H1 (cell line): ENCODE measurements at regions not wholly inside any gene's neighbourhood (a gene's known extent, or its start where the extent isn't known, plus 50 kb on each side); places are given as distances from the start of the nearest gene placed in this dataset.

Experiments
- CTCF ChIA-PET: fragments of 300-600 bp; sonication (Branson Sonifier 250); formaldehyde crosslinking; loops from one replicate; lab custom pipeline; 2021; ENCODE audit not compliant: partially characterized antibody; lab: Charles Lee
- POLR2A ChIA-PET: fragments of 300-600 bp; sonication (Branson Sonifier 250); formaldehyde crosslinking; loops from one replicate; lab custom pipeline; 2021; ENCODE audit warnings: inconsistent platforms; ENCODE audit not compliant: partially characterized antibody; lab: Charles Lee
- DNase-seq, 2 experiments: peaks; one replicate each; pipeline versions ENCODE4 v3.0.0 to v3.0.0-alpha.2; 2010 to 2022; ENCODE audit warnings: low spot score in 2 of 2, low read depth in 1 of 2, mixed read lengths in 1 of 2
- FAIRE-seq: peaks from 2 replicates; lab custom pipeline; 2011; peaks lifted over from hg19 to GRCh38; lab: Jason Lieb, UNC
- H2AFZ ChIP-seq: 2 replicates; pipeline ENCODE4 v1.8.1; 2012; ENCODE audit warnings: low read length, inconsistent platforms
- H2AK5ac ChIP-seq: 2 replicates; pipeline ENCODE4 v1.6.1; 2013; ENCODE audit warnings: low read depth, low read length
- H2BK120ac ChIP-seq: replicated peaks from 2 replicates; pipeline ENCODE3; 2013; ENCODE audit warnings: low read depth, low read length, inconsistent platforms
- H2BK12ac ChIP-seq: 2 replicates; pipeline ENCODE4 v1.6.1; 2013; ENCODE audit warnings: low read depth, low read length
- H2BK15ac ChIP-seq: 2 replicates; pipeline ENCODE4 v1.6.1; 2013; ENCODE audit warnings: low read length
- H2BK20ac ChIP-seq: 2 replicates; pipeline ENCODE4 v1.6.1; 2013; ENCODE audit warnings: low read length
- H2BK5ac ChIP-seq: 2 replicates; pipeline ENCODE4 v1.6.1; 2013; ENCODE audit warnings: low read depth, low read length
- H3K14ac ChIP-seq: 2 replicates; pipeline ENCODE4 v1.6.1; 2013; ENCODE audit warnings: inconsistent platforms; ENCODE audit not compliant: insufficient read length
- H3K18ac ChIP-seq: 2 replicates; pipeline ENCODE4 v1.6.1; 2013; ENCODE audit warnings: low read length; ENCODE audit errors: extremely low read depth
- H3K23ac ChIP-seq: 2 replicates; pipeline ENCODE4 v1.6.1; 2013; ENCODE audit warnings: inconsistent platforms; ENCODE audit not compliant: insufficient read length
- H3K23me2 ChIP-seq: 2 replicates; pipeline ENCODE4 v1.6.1; 2013; ENCODE audit warnings: low read depth, low read length
- H3K27ac ChIP-seq: 2 replicates; pipeline ENCODE4 v1.6.1; 2011; ENCODE audit warnings: low read depth, low read length, inconsistent platforms
- H3K27me3 ChIP-seq, 4 experiments: replicated peaks in 1 of 4; 1 replicate in 1 of 4; 2 replicates in 3 of 4; pipeline versions ENCODE4 v1.6.1 to v1.8.1; 2011 to 2013; ENCODE audit warnings: low read length in 3 of 4, mild to moderate bottlenecking in 3 of 4, inconsistent platforms in 2 of 4, mixed read lengths in 2 of 4, moderate library complexity in 1 of 4; ENCODE audit not compliant: control insufficient read depth in 3 of 4, insufficient read depth in 3 of 4; ENCODE audit errors: extremely low read depth in 1 of 4
- H3K36me3 ChIP-seq, 4 experiments: 2 replicates each; pipeline versions ENCODE4 v1.6.1 to v1.8.1; 2011 to 2013; ENCODE audit warnings: mild to moderate bottlenecking in 4 of 4, low read length in 3 of 4, moderate library complexity in 2 of 4, control low read depth in 1 of 4, inconsistent platforms in 1 of 4; ENCODE audit not compliant: insufficient read depth in 4 of 4, control insufficient read depth in 2 of 4
- H3K4ac ChIP-seq: replicated peaks from 2 replicates; pipeline ENCODE3; 2013; ENCODE audit warnings: low read length, low read depth, mixed read lengths, inconsistent platforms; ENCODE audit not compliant: insufficient read length
- H3K4me1 ChIP-seq, 4 experiments: replicated peaks in 1 of 4; 1 replicate in 1 of 4; 2 replicates in 3 of 4; pipeline versions ENCODE4 v1.6.1 to v1.8.1; 2011 to 2013; ENCODE audit warnings: low read length in 3 of 4, inconsistent platforms in 2 of 4, mixed read lengths in 1 of 4; ENCODE audit not compliant: insufficient read depth in 4 of 4, control insufficient read depth in 3 of 4
- H3K4me2 ChIP-seq, 2 experiments: 2 replicates each; pipeline versions ENCODE4 v1.6.1 to v1.8.1; 2011 to 2013; ENCODE audit warnings: low read depth in 2 of 2, low read length in 2 of 2, control low read depth in 1 of 2, inconsistent platforms in 1 of 2, mild to moderate bottlenecking in 1 of 2; ENCODE audit not compliant: insufficient read depth in 1 of 2
- H3K4me3 ChIP-seq, 4 experiments: fragments of 200-600, 300-600 bp in 1 of 4; sonication (generic), shearing (Covaris generic), sonication (Bioruptor Twin) in 1 of 4; 2 replicates each; pipeline versions ENCODE4 v1.5.1 to v1.8.1; 2011 to 2016; ENCODE audit warnings: low read length in 4 of 4, low read depth in 3 of 4, control low read depth in 2 of 4, inconsistent platforms in 2 of 4, mild to moderate bottlenecking in 2 of 4, mixed read lengths in 1 of 4, moderate library complexity in 1 of 4; ENCODE audit not compliant: insufficient read depth in 2 of 4; ENCODE audit errors: extremely low read depth in 1 of 4
- H3K56ac ChIP-seq: replicated peaks from 2 replicates; pipeline ENCODE3; 2013; ENCODE audit warnings: low read depth, mild to moderate bottlenecking, mixed read lengths, low read length, inconsistent platforms; ENCODE audit not compliant: insufficient read length
- H3K79me1 ChIP-seq: 2 replicates; pipeline ENCODE4 v1.6.1; 2013; ENCODE audit warnings: low read depth, low read length, control low read depth
- H3K79me2 ChIP-seq, 2 experiments: 2 replicates each; pipeline versions ENCODE4 v1.6.1 to v1.8.1; 2012 to 2013; ENCODE audit warnings: low read length in 2 of 2, mild to moderate bottlenecking in 2 of 2, inconsistent platforms in 1 of 2; ENCODE audit not compliant: insufficient read depth in 2 of 2, control insufficient read depth in 1 of 2
- H3K9ac ChIP-seq, 4 experiments: replicated peaks in 1 of 4; 1 replicate in 1 of 4; 2 replicates in 3 of 4; pipeline versions ENCODE4 v1.6.1 to v1.8.1; 2011 to 2013; ENCODE audit warnings: low read depth in 3 of 4, low read length in 3 of 4, control low read depth in 2 of 4, mild to moderate bottlenecking in 2 of 4, moderate library complexity in 2 of 4, inconsistent platforms in 1 of 4; ENCODE audit errors: extremely low read depth in 1 of 4
- H3K9me3 ChIP-seq, 2 experiments: 2 replicates each; pipeline versions ENCODE4 v1.6.1 to v1.8.1; 2012 to 2013; ENCODE audit warnings: mild to moderate bottlenecking in 2 of 2, moderate library complexity in 2 of 2, control low read depth in 1 of 2, inconsistent platforms in 1 of 2, low read depth in 1 of 2, low read length in 1 of 2, mixed read lengths in 1 of 2; ENCODE audit not compliant: insufficient read depth in 2 of 2
- H4K20me1 ChIP-seq, 2 experiments: replicated peaks in 1 of 2; 2 replicates each; pipeline versions ENCODE3 to v1.8.1; 2011 to 2013; ENCODE audit warnings: inconsistent platforms in 2 of 2, low read length in 2 of 2, mild to moderate bottlenecking in 1 of 2; ENCODE audit not compliant: insufficient read depth in 2 of 2, control insufficient read depth in 1 of 2
- H4K5ac ChIP-seq: 2 replicates; pipeline ENCODE4 v1.6.1; 2013; ENCODE audit warnings: low read length, low read depth, mixed read lengths, inconsistent platforms; ENCODE audit not compliant: insufficient read length
- H4K8ac ChIP-seq: 2 replicates; pipeline ENCODE4 v1.8.0; 2013; ENCODE audit warnings: mild to moderate bottlenecking, moderate library complexity, low read length, inconsistent platforms; ENCODE audit not compliant: insufficient read depth; ENCODE audit errors: extremely low read depth
- H4K91ac ChIP-seq: replicated peaks from 2 replicates; pipeline ENCODE3; 2013; ENCODE audit warnings: low read length, mixed read lengths, inconsistent platforms; ENCODE audit not compliant: insufficient read length
- BCL11A ChIP-seq, 2 experiments: IDR thresholded peaks; one replicate each; pipeline ENCODE4 v1.6.1; 2011; ENCODE audit warnings: low read depth in 2 of 2, low read length in 2 of 2, mild to moderate bottlenecking in 2 of 2
- JUND ChIP-seq: IDR thresholded peaks from 2 replicates; pipeline ENCODE4 v1.6.1; 2011; ENCODE audit warnings: mild to moderate bottlenecking, improper control_type of control experiment, low read length
- MAFK ChIP-seq: IDR thresholded peaks from 2 replicates; pipeline ENCODE4 v1.6.1; 2012; ENCODE audit warnings: low read depth, mild to moderate bottlenecking, improper control_type of control experiment, low read length
- POLR2A ChIP-seq, 2 experiments: IDR thresholded peaks; 1 replicate in 1 of 2; 2 replicates in 1 of 2; pipeline ENCODE4 v1.6.1; 2011; ENCODE audit warnings: low read depth in 2 of 2, low read length in 2 of 2, mild to moderate bottlenecking in 2 of 2; ENCODE audit errors: control extremely low read depth in 1 of 2
- SP4 ChIP-seq: IDR thresholded peaks from 2 replicates; pipeline ENCODE4 v1.6.1; 2012; ENCODE audit warnings: low read length, inconsistent platforms
- WGBS, 2 experiments: shearing (Covaris generic) in 1 of 2; methylation state at CpG; one replicate each; pipeline versions ENCODE4 v1.1.6 to v1.1.7; 2013 to 2015; ENCODE audit warnings: low lambda C conversion rate in 2 of 2, mixed read lengths in 2 of 2, inconsistent platforms in 1 of 2, low coverage in 1 of 2, missing lambda C conversion rate in 1 of 2; ENCODE audit not compliant: insufficient replicate concordance in 2 of 2, insufficient coverage in 1 of 2, insufficient read length in 1 of 2; ENCODE audit errors: extremely low coverage in 1 of 2, missing lambda C conversion rate in 1 of 2; 5-methylcytosine and 5-hydroxymethylcytosine counted together

DNA sequence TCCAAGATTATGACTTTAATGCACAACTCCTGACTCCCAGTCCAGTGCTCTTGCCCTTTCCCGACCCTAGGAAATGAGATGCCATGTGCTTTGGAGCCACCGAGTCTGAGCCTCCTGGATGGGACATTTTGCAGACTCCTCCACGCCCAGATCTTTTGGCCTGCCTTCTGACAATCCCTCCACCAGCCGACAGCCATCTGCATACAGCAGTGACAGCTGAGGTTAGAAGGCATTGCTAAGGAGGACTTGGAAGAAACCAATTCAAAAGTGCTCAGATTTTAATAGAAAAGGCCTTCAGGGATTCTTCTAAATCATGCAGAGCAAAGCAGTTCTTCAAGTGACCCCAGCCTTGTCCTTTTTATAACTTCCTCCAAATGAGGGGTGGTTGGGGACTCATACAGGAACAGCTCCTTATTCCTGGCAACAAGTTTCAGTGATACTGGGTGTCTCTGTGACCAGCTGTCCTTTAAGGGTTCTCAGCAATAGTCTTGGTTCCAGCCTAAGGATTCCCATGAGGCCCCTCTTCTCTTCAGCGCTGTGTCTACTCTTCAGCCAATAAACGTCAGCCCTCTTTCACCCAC, 369.3 kb downstream of the PBX1 start:
- Histone ChIP-seq H3K9me3 (no peaks in the 10 kb centered on the region), H3K14ac (no peak overlapping the region), H3K4me1 (no peaks in the 10 kb centered on the region), H3K36me3 (no peaks in the 10 kb centered on the region), H4K91ac (no peak overlapping the region), H4K5ac (no peak overlapping the region), H3K4ac (no peak overlapping the region), H2AFZ (no peak overlapping the region), H2BK120ac (no peak overlapping the region), H4K20me1 (no peaks in the 10 kb centered on the region), H2AK5ac (no peak overlapping the region), H3K27ac (no peak overlapping the region), H2BK5ac (no peak overlapping the region), H2BK12ac (no peak overlapping the region), H2BK20ac (no peak overlapping the region), H3K9ac (no peak overlapping the region), H2BK15ac (no peak overlapping the region), H3K79me1 (no peaks in the 10 kb centered on the region), H3K18ac (no peak overlapping the region), H3K56ac (no peak overlapping the region), H3K4me3 (no peak overlapping the region), H3K23me2 (no peaks in the 10 kb centered on the region), H3K4me2 (no peak overlapping the region), H4K8ac (no peak overlapping the region), H3K27me3 (no peaks in the 10 kb centered on the region), H3K23ac (no peak overlapping the region), H3K79me2 (no peaks in the 10 kb centered on the region)
- CTCF ChIA-PET = no interaction called here
- DNase-seq (no peak), FAIRE-seq (no peak)
- WGBS, 2 experiments = 93% methylated on average over 6 of the region's 6 CpGs; no CpG with 5 or more reads in 1 of the 2 experiments
- TF ChIP-seq JUND = no peak
- TF ChIP-seq MAFK = no peak
- TF ChIP-seq SP4 = no peak
- no peak for TF ChIP-seq POLR2A (IDR thresholded peaks at IDR 0.05; ENCODE audit: control extremely low read depth in 1 of 2, low read depth in 2 of 2, low read length in 2 of 2)
- no peak for TF ChIP-seq BCL11A (IDR thresholded peaks at IDR 0.05; ENCODE audit: low read depth in 2 of 2, low read length in 2 of 2)
- POLR2A ChIA-PET = no interaction called here
